ENCODE measurements at regions not wholly inside any gene's neighbourhood (a gene's known extent, or its start where the extent isn't known, plus 50 kb on each side); places are given as distances from the start of the nearest gene placed in this dataset.
"Not testable (repeated sequence)": the region's sequence is repeated elsewhere in the genome, so short reads cannot be mapped to it uniquely, and the experiment has no call there.

- TF ChIP-seq CTCF, POLR2A (IDR thresholded peaks at IDR 0.05): not testable (repeated sequence)
Observed at GRCh38 chr7:131662301-131662873, 106.0 kb upstream of the PODXL start.

All from vagina (tissue), 2 donors.